GM21526 (cell line): ENCODE measurements at regions not wholly inside any gene's neighbourhood (a gene's known extent, or its start where the extent isn't known, plus 50 kb on each side); places are given as distances from the start of the nearest gene placed in this dataset.
"Not testable (repeated sequence)": the region's sequence is repeated elsewhere in the genome, so short reads cannot be mapped to it uniquely, and the experiment has no call there.

Experiments used
- ATAC-seq: cut with Tn5 transposase; IDR thresholded peaks from one replicate; pipeline ENCODE4 v1.9.1; 2021; ENCODE audit warnings: moderate library complexity; ENCODE audit not compliant: unreplicated experiment, low FRiP score

GRCh38 chr3:195999176-195999575, 82.7 kb downstream of the TFRC start:
- ATAC-seq, result not testable (repeated sequence)

DNA sequence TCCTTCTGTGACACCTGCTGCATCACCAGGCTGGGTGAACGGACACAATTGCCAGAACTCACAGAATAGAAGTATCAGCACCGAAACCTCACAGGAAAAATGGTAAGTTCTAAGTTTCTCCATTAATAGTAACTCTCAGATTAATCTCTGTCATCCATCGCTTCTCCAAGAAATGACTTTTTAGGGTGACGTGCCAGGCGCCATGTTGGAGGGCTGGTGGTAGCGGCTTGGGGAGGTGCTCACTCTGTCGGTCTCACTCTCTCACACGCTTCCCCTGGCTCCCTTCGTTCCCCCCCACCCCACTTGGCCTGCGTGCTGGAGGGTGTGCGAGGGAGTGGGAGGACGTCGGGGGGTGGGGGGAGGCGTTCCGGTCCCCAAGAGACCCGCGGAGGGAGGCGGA, 85.6 kb downstream of the TFRC start:
- ATAC-seq, result not testable (repeated sequence)

DNA sequence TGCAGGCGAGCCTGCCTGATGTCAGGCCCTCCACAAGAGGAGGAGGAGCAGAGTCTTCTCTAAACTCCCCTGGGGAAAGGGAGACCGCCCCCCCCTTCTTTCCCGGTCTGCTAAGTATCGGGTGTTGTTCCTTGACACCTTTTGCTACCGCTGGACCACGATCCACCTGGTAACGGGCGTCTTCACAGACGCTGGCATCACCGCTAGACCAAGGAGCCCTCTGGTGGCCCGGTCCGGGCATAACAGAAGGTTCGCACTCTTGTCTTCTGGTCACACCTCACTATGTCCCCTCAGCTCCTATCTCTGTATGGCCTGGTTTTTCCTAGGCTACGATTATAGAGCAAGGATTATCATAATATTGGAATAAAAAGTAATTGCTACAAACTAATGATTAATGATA, 86.0 kb upstream of the TNK2 start:
- not testable (repeated sequence) for ATAC-seq

DNA sequence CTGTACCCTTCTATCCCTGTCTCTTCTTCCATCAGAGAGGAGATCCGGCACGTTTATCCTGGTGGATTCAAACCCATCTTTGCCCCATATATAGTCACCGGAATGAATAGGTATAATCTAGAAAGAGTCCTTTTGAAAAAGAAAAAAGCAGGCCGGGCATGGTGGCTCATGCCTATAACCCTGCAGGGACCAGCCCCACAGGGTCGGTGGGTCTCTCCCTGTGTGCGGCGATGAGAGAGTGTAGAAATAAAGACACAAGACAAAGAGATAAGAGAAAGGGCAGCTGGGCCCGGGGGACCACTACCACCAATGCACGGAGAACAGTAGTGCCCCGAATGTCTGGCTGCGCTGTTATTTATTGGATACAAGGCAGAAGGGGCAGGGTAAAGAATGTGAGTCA, 85.3 kb upstream of the TNK2 start:
- ATAC-seq, result not testable (repeated sequence)

DNA sequence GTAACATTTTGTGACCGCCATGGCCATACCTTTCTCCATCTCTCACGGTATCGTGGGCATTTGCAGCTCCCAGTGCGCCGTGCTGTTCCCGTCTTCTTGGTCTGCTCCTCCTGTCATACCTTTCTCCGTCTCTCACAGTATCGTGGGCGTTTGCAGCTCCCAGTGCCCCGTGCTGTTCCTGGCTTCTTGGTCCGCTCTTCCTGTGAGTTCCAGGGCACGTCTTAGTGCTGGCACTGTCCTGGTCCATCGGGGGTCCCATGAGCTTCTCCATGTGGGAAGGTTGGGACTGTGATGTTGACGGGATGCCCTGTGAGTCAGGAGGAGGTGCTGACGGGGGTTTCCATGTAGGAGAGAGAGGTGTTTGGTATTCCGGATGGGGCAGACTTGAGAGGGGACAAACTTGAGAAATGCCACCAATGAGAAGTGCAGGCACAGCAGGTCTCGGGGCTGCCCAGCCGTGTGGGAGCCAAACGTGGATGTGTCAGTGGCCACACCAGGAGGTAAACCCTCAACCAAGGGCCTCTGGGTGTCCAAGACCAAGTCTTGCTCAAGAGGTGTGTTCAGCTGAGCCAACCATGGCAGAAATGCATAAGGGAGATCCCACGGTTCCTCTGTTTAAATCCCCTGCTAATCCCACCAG, 84.7 kb upstream of the TNK2 start:
- ATAC-seq, result not testable (repeated sequence)

- ATAC-seq, result not testable (repeated sequence)
These were observed 83.6 kb upstream of the TNK2 start for GRCh38 chr3:195991986-195992385.

DNA sequence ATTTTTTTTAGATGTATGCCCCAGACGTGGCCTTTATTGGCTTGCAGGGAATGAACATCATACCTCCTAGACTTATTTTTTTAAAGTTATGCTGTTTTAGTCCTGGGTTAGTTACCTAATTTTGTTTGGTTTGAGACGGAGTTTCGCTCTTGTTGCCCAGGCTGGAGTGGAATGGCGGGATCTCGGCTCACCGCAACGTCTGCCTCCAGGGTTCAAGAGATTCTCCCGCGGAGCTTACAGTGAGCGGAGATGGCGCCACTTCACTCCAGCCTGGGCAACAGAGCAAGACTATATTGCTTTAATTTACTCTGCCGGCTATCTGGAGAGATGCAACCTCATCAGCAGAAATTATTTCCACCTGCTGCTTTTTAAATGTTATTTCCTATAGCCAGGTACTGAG, 82.9 kb upstream of the TNK2 start:
- not testable (repeated sequence) for ATAC-seq

- not testable (repeated sequence) for ATAC-seq
These were observed 82.5 kb upstream of the TNK2 start for GRCh38 chr3:195990841-195991174.

DNA sequence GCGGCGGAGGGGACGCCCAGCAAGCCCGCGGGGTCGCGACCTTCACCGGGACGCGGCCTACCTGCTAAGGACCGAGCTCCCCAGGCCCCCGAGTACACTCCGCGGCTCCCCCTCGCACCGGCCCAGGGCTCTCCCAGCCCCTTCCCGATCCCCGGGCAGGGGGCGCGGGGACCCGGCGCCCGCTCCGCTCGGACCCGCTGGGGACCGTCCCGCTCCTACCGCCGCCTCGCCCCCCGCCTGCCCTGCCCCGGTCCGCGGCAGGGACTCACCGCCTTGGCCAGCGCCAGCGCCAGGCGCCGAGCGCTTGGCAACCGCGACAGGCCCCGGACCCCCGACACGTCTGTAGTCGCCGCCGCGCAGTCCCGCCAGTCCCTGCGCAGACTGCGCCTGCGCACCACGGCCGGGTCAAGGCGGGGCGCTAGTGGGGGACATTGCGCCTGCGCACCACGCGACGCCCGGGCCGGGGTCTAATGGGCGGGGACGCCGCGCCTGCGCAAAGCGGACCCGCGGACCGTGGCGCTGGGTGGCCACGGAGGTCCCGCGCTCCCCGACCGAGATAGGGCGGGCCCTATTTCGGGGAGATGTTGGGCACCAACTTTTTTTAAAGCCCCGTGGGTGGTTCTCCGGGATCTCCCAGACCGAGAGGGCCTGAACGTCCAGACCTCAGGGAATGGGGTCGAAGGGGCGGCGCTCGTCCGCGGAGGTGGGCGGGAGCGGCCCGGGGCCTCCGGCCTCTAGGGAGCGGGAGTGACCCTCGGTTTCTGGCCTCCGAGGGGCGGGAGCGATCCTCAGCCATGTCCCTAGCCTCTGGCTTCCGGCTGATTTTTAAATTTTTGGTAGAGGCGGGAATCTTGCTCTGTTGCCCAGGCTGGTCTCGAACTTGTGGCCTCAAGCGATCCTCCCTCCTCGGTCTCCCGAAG, 81.8 kb upstream of the TNK2 start:
- peak; percentile 84 for ATAC-seq

GRCh38 chr3:195989197-195989920, 81.0 kb upstream of the TNK2 start:
- ATAC-seq, result peak; percentile 38

DNA sequence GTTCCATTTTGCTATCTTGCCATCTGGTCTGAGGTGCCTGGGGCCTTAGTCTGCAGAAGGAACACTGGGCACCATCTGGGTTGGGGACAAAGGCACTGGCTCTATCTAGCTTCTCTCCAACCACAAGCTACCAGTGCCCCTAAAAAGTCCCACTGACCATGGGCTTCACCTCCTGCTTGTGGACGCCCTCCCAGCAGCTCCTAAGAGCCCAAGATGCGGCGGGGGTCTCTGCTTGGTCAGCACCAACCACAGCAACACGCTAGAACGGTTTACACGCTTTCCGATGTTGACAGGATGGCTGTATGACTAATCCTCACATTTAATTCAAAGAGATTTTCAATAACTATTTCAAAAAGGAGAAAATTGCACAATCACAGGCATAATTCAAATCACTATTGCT, 80.4 kb upstream of the TNK2 start:
- ATAC-seq, result not testable (repeated sequence)

- ATAC-seq, result not testable (repeated sequence)
These were observed 78.7 kb upstream of the TNK2 start for GRCh38 chr3:195987001-195987400.

- ATAC-seq, result not testable (repeated sequence)
These were observed 78.2 kb upstream of the TNK2 start for GRCh38 chr3:195986576-195986975.

DNA sequence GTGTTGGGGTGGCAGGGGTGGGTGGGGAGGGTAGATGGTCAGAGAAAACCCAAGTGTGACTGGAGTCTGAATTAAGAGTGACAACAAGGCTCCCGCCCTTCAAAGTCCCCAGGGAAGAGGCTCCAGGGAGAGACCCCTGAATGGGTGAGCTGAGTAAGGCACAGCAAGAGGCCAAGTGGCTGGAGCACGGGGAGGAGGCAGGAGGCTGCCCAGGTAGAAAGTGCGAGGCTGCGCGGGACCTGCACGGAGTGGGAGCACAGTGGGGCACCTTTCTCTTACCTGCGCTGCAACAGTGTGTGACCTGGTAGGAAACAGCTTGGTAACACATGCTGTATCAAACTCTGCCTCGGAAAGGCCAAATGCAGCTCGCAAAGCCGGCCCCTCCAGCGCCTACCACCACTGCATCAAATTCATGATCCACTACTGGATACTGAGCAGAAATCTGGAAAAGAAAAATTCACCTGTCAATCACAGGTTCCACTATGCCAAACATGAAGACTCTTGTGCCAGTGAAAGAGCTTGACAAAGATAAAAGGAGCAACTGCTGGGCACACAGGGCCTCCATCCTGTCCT, 77.1 kb upstream of the TNK2 start:
- ATAC-seq, result not testable (repeated sequence)

DNA sequence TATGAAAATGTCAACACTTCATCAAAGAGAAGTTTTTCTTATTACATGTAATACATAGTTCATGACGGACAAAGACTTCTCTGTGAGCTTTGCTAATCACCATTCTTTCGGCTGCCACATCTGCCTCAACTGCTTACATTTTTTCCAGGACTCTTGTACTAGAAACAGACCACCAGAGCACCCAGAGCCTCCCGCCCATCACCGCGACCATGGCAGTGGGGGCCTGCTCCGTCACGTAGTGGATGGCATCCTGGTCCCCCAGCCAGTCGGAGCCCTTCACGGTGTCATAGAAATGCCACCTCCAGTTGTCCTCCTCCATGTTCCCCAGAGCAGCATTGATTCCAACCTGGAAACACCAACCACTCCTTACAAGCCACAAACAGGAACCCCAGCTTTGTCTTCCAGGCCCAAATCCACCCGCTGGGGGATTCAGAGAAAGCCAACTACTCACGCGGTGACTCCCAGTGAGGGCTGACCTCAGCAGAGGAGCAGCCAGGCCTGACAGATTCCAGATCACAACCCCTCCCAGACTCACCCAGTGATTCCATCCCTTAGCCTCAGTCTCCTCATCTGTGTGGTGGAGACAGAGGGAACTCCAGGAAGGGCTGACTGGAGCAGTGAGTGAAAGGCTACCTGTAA, 76.2 kb upstream of the TNK2 start:
- not testable (repeated sequence) for ATAC-seq

- not testable (repeated sequence) for ATAC-seq
These were observed 75.5 kb upstream of the TNK2 start for GRCh38 chr3:195983880-195984279.

DNA sequence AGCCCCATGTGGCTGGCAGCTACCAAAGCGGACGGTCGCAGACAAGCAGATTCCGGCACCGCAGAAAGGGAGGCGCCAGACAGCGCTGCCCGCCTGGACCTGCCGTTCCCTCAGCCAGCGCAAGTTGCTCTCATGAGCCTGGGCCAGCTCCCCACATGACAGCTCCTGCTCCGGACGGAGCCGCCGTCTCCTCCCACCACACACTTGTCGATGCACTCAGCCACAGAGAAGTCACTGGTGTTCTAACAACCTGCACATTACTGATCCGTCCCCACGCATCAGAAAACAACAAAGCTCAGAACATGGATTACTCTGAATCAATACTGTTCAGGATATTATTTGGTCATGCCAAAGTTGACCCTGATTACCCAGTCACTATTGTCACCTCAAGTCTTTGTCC, 74.4 kb upstream of the TNK2 start:
- ATAC-seq, result not testable (repeated sequence)

- not testable (repeated sequence) for ATAC-seq
These were observed 73.4 kb upstream of the TNK2 start for GRCh38 chr3:195981778-195982177.

DNA sequence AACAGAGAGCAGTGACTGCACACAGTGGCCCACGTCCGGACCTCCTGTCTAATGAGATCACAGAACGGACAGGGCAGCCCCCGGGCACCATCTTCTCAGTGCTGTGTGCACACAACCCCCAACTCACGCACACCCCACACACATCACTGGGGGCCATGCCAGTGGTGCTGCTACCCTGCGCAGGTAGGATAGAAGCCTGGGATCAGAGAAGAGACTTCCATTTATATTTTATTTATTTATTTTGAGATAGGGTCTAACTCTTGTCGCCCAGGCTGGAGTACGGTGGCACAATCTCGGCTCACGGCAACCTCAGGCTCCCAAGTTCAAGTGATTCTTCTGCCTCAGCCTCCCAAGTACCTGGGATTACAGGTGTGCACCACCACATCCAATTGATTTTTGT, 71.5 kb upstream of the TNK2 start:
- ATAC-seq, result not testable (repeated sequence)

- not testable (repeated sequence) for ATAC-seq
These were observed 70.2 kb upstream of the TNK2 start for GRCh38 chr3:195978585-195978984.
